OCI-LY7 (cell line): ENCODE measurements at regions not wholly inside any gene's neighbourhood (a gene's known extent, or its start where the extent isn't known, plus 50 kb on each side); places are given as distances from the start of the nearest gene placed in this dataset.

Source experiments
- BruUV-seq: library from RNA; stranded (reverse); fragments of 400-500 nt; replicated peaks from 2 replicates; lab custom pipeline; 2021; lab: Mats Ljungman, UMichigan
- CTCF ChIA-PET: fragments of 300-600 bp; sonication (Branson Sonifier 250); formaldehyde crosslinking; loops from one replicate; lab custom pipeline; 2022; ENCODE audit warnings: antibody characterized with exemption; ENCODE audit not compliant: unreplicated experiment; lab: Charles Lee
- POLR2A ChIA-PET: fragments of 300-600 bp; sonication (Branson Sonifier 250); formaldehyde crosslinking; loops from one replicate; lab custom pipeline; 2022; ENCODE audit warnings: antibody characterized with exemption; lab: Charles Lee
- DNase-seq: peaks from one replicate; pipeline ENCODE4 v3.0.0-alpha.2; 2015; ENCODE audit warnings: low spot score
- H2AFZ ChIP-seq: fragments of 200-600 bp; sonication (generic), shearing (Covaris generic); 2 replicates; pipeline ENCODE4 v1.6.1; 2014; ENCODE audit warnings: mild to moderate bottlenecking, antibody characterized with exemption, low read length, moderate library complexity
- H3K27ac ChIP-seq: fragments of 200-600 bp; sonication (generic); 2 replicates; pipeline ENCODE4 v1.5.1; 2014; ENCODE audit warnings: mixed run types, low read depth, mild to moderate bottlenecking, moderate library complexity, low read length, inconsistent platforms; ENCODE audit not compliant: poor library complexity, severe bottlenecking
- H3K36me3 ChIP-seq: fragments of 200-600 bp; sonication (generic); 2 replicates; pipeline ENCODE4 v1.6.1; 2014; ENCODE audit warnings: mild to moderate bottlenecking, antibody characterized with exemption, low read length, moderate library complexity, mixed read lengths; ENCODE audit not compliant: insufficient read depth
- H3K4me1 ChIP-seq: fragments of 200-600 bp; sonication (generic); 2 replicates; pipeline ENCODE4 v1.5.1; 2014; ENCODE audit warnings: mild to moderate bottlenecking, low read length; ENCODE audit not compliant: insufficient read depth, poor library complexity, severe bottlenecking
- H3K4me2 ChIP-seq: fragments of 200-600 bp; sonication (generic); 2 replicates; pipeline ENCODE4 v1.6.1; 2014; ENCODE audit warnings: mild to moderate bottlenecking, low read length
- H3K4me3 ChIP-seq: fragments of 200-600 bp; sonication (generic); 2 replicates; pipeline ENCODE4 v1.5.1; 2014; ENCODE audit warnings: mild to moderate bottlenecking, low read depth, low read length; ENCODE audit not compliant: poor library complexity, severe bottlenecking
- H3K79me2 ChIP-seq: fragments of 200-600 bp; sonication (generic); 2 replicates; pipeline ENCODE4 v1.6.1; 2016; ENCODE audit warnings: low read depth, mild to moderate bottlenecking, low read length, moderate library complexity, mixed read lengths; ENCODE audit not compliant: insufficient read depth
- H3K9me2 ChIP-seq: fragments of 200-600 bp; sonication (generic); 2 replicates; pipeline ENCODE4 v1.6.1; 2016; ENCODE audit warnings: mild to moderate bottlenecking, low read length, mixed read lengths; ENCODE audit not compliant: insufficient read depth
- H3K9me3 ChIP-seq: fragments of 200-600 bp; sonication (generic); 2 replicates; pipeline ENCODE4 v1.6.1; 2014; ENCODE audit warnings: mild to moderate bottlenecking, mixed run types, low read length, mixed read lengths
- H4K20me1 ChIP-seq: fragments of 200-600 bp; sonication (generic); 2 replicates; pipeline ENCODE4 v1.6.1; 2014; ENCODE audit warnings: mild to moderate bottlenecking, antibody characterized with exemption, low read length, moderate library complexity, mixed read lengths; ENCODE audit not compliant: insufficient read depth
- CTCF ChIP-seq: fragments of 200-600 bp; sonication (generic); conservative IDR thresholded peaks from 2 replicates; pipeline ENCODE4 v1.5.1; 2014; ENCODE audit warnings: mild to moderate bottlenecking, antibody characterized with exemption, low read length, moderate library complexity, mixed read lengths
- EZH2phosphoT487 ChIP-seq: fragments of 200-600 bp; sonication (generic); IDR thresholded peaks from 2 replicates; pipeline ENCODE4 v1.6.1; 2018; ENCODE audit warnings: low read depth, borderline replicate concordance, mild to moderate bottlenecking, mixed run types, antibody characterized with exemption, low read length, moderate library complexity, mixed read lengths
- intact Hi-C: fragments of 100-400 bp; cut with micrococcal nuclease; formaldehyde crosslinking; loops from one replicate; pipeline ENCODE4 v1.10.0; 2022; ENCODE audit not compliant: unreplicated experiment

DNA sequence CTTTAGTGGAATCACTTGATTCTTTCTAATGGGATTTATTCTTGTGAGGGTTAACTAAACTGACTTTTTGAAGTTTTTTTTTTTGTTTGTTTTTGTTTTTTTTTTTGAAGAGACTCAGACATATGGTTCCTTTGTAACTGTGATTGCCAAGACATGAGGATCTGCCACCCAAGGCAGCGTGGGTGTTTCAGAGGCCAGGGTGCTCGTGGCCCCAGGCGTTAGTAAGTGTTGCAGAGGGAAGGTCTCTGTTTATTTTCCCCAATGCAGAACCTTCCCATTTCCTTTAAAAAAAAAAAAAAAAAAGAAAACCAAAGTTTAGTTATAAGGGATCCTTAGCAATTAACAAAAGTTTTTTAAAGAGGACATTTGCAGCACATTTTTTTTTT, 94.8 kb downstream of the CTTN start:
- no peaks in the 10 kb centered on the region for H3K9me2 ChIP-seq
- no peak for DNase-seq
- H3K4me2 ChIP-seq, result no peak overlapping the region
- CTCF ChIA-PET, result no interaction called here
- H3K79me2 ChIP-seq, result no peaks in the 10 kb centered on the region
- H4K20me1 ChIP-seq, result no peaks in the 10 kb centered on the region
- H3K4me1 ChIP-seq, result no peaks in the 10 kb centered on the region
- no peaks in the 10 kb centered on the region for H3K36me3 ChIP-seq
- H3K9me3 ChIP-seq, result no peaks in the 10 kb centered on the region
- no TSS peak for BruUV-seq
- no peak overlapping the region for H3K4me3 ChIP-seq
- TF ChIP-seq EZH2phosphoT487 (no peak), CTCF (no peak)
- H3K27ac ChIP-seq, result no peak overlapping the region
- POLR2A ChIA-PET, result interaction anchor here (0.6 kb wide), 1 partner anchor 53 kb away, joined by 5 read pairs; no protein-coding TSS in a partner anchor
- intact Hi-C loops, result no loop called here
- H2AFZ ChIP-seq, result no peak overlapping the region

GRCh38 chr11:70493891-70494290, 95.6 kb downstream of the CTTN start:
- Histone ChIP-seq H3K4me1 (no peaks in the 10 kb centered on the region), H3K4me3 (no peak overlapping the region), H3K79me2 (no peaks in the 10 kb centered on the region), H3K9me3 (no peaks in the 10 kb centered on the region), H3K4me2 (no peak overlapping the region), H3K9me2 (no peaks in the 10 kb centered on the region), H3K36me3 (no peaks in the 10 kb centered on the region), H4K20me1 (no peaks in the 10 kb centered on the region), H2AFZ (no peak overlapping the region), H3K27ac (no peak overlapping the region)
- BruUV-seq, result no TSS peak
- CTCF ChIA-PET, result no interaction called here
- intact Hi-C loops, result no loop called here
- POLR2A ChIA-PET, result no interaction called here
- no peak for DNase-seq
- TF ChIP-seq EZH2phosphoT487, result no peak

- BruUV-seq, result no TSS peak
- POLR2A ChIA-PET, result no interaction called here
- H3K36me3 ChIP-seq, result no peaks in the 10 kb centered on the region
- intact Hi-C loops, result no loop called here
- no peak for DNase-seq
- no peaks in the 10 kb centered on the region for H3K4me1 ChIP-seq
- H3K4me3 ChIP-seq, result no peak overlapping the region
- H4K20me1 ChIP-seq, result no peaks in the 10 kb centered on the region
- CTCF ChIA-PET, result no interaction called here
- no peak for TF ChIP-seq EZH2phosphoT487
- TF ChIP-seq CTCF, result no peak
- no peaks in the 10 kb centered on the region for H3K9me3 ChIP-seq
- no peaks in the 10 kb centered on the region for H3K9me2 ChIP-seq
- H3K79me2 ChIP-seq, result no peaks in the 10 kb centered on the region
- H3K27ac ChIP-seq, result no peak overlapping the region
- no peak overlapping the region for H2AFZ ChIP-seq
- H3K4me2 ChIP-seq, result no peak overlapping the region
Observed at GRCh38 chr11:70494559-70495350, 96.4 kb downstream of the CTTN start.
